RWPE1 (cell line): ENCODE measurements at regions not wholly inside any gene's neighbourhood (a gene's known extent, or its start where the extent isn't known, plus 50 kb on each side); places are given as distances from the start of the nearest gene placed in this dataset.

ENCODE experiments used
- CTCF ChIA-PET: fragments of 350-600 bp; sonication (Branson Sonifier 250); formaldehyde crosslinking; extraction: SDS; loops from one replicate; lab custom pipeline; 2021; lab: Yijun Ruan, JAX
- POLR2A ChIA-PET: fragments of 400-600 bp; formaldehyde crosslinking; extraction: SDS; loops from one replicate; lab custom pipeline; 2020; ENCODE audit warnings: antibody characterized with exemption; ENCODE audit not compliant: low non-redundant PET; lab: Yijun Ruan, JAX
- DNase-seq: peaks from one replicate; pipeline ENCODE4 v3.0.0; 2012; ENCODE audit warnings: low spot score
- H3K27ac ChIP-seq: fragments of 450-650 bp; 2 replicates; pipeline ENCODE4 v1.5.1; 2017
- CTCF ChIP-seq: fragments of 450-650 bp; conservative IDR thresholded peaks from 2 replicates; pipeline ENCODE4 v1.5.1; 2017; ENCODE audit warnings: low read depth, mild to moderate bottlenecking

GRCh38 chr7:131190146-131190545, 137.5 kb upstream of the MKLN1 start:
- ChIA-PET POLR2A (no interaction called here), CTCF (interaction anchor here (0.6 kb wide), 1 partner anchor 117 kb away, joined by 3 read pairs; no protein-coding TSS in a partner anchor)
- no peak for DNase-seq
- no peak for TF ChIP-seq CTCF
- no peak overlapping the region for H3K27ac ChIP-seq

- TF ChIP-seq CTCF: no peak
- no peak overlapping the region for H3K27ac ChIP-seq
- DNase-seq: no peak
- POLR2A ChIA-PET: no interaction called here
- CTCF ChIA-PET: interaction anchor here (0.6 kb wide), 1 partner anchor 118 kb away, joined by 3 read pairs; no protein-coding TSS in a partner anchor
These were observed 137.1 kb upstream of the MKLN1 start for GRCh38 chr7:131190581-131190980.

GRCh38 chr7:131194070-131194865, 133.4 kb upstream of the MKLN1 start:
- no peak overlapping the region for H3K27ac ChIP-seq
- no peak for DNase-seq
- ChIA-PET CTCF (no interaction called here), POLR2A (no interaction called here)
- no peak for TF ChIP-seq CTCF

- ChIA-PET POLR2A (no interaction called here), CTCF (interaction anchor here (0.6 to 0.9 kb wide), 2 partner anchors 41 to 256 kb away, joined by 4 to 5 read pairs; no protein-coding TSS in a partner anchor)
- no peak for DNase-seq
- no peak overlapping the region for H3K27ac ChIP-seq
- no peak for TF ChIP-seq CTCF
These were observed 130.9 kb upstream of the MKLN1 start for GRCh38 chr7:131196803-131197202.

GRCh38 chr7:131197920-131198615, 129.6 kb upstream of the MKLN1 start:
- H3K27ac ChIP-seq: no peak overlapping the region
- DNase-seq: no peak
- TF ChIP-seq CTCF: no peak
- ChIA-PET POLR2A (no interaction called here), CTCF (no interaction called here)

GRCh38 chr7:131202451-131202850, 125.2 kb upstream of the MKLN1 start:
- POLR2A ChIA-PET: no interaction called here
- CTCF ChIA-PET: no interaction called here
- H3K27ac ChIP-seq: no peak overlapping the region
- TF ChIP-seq CTCF: no peak
- DNase-seq: no peak
